Ecto neural progenitor cell (in vitro differentiated cells): ENCODE measurements at regions not wholly inside any gene's neighbourhood (a gene's known extent, or its start where the extent isn't known, plus 50 kb on each side); places are given as distances from the start of the nearest gene placed in this dataset.

Source experiments
- DNase-seq: peaks from one replicate; pipeline ENCODE4 v3.0.0-alpha.2; 2018; ENCODE audit warnings: low spot score

- DNase-seq, result no peak
Measured at GRCh38 chr14:101066826-101067510, 163.4 kb upstream of the RTL1 start.

- DNase-seq, result peak; percentile 18
Measured at GRCh38 chr14:101068313-101069227, 165.0 kb upstream of the RTL1 start.

GRCh38 chr14:101069228-101069549, 165.7 kb upstream of the RTL1 start:
- DNase-seq, result no peak

DNA sequence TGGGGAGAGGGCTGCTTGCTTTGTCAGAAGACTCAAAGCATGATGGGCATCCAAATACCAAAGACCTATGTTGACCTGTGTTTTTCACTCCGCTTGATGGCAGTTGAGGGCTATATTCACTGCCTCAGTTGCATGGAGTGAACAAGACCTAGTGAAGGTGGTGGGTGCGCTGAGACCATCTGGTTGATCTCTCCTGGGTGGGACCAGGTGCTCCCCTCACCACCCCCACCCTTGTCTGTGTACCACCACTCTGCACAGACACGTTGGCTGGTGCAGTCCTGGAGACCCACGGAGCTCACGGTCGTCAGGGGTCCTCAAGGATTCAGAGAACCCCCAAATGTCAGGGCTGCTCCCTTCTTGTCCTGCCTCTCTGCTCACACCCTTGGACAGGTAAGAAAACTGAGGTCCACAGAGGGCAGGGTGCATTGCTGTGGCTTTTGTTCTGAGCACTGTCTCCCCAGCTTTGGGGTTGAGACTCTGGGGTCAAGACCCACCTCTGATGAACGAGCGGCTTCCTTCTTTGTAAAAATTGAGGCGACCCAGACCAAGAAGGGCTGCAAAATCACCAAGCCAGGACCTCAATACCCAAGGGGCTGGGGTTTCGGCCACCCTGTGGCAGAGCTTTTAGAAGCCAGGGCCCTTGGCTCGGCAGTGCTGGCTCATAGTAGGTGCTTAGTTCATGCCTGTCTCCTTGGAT, 166.3 kb upstream of the RTL1 start:
- peak; percentile 32 for DNase-seq

- peak; percentile 38 for DNase-seq
Measured at GRCh38 chr14:101070540-101071492, 167.3 kb upstream of the RTL1 start.

GRCh38 chr14:101071493-101071906, 168.0 kb upstream of the RTL1 start:
- peak; percentile 38 for DNase-seq

- no peak for DNase-seq
Measured at GRCh38 chr14:101072070-101072469, 168.5 kb upstream of the RTL1 start.

- peak; percentile 49 for DNase-seq
Measured at GRCh38 chr14:101072531-101072930, 169.0 kb upstream of the RTL1 start.

- DNase-seq, result peak; percentile 63
Measured at GRCh38 chr14:101072945-101073597, 169.5 kb upstream of the RTL1 start.

GRCh38 chr14:101073598-101073965, 170.1 kb upstream of the RTL1 start:
- DNase-seq, result no peak

DNA sequence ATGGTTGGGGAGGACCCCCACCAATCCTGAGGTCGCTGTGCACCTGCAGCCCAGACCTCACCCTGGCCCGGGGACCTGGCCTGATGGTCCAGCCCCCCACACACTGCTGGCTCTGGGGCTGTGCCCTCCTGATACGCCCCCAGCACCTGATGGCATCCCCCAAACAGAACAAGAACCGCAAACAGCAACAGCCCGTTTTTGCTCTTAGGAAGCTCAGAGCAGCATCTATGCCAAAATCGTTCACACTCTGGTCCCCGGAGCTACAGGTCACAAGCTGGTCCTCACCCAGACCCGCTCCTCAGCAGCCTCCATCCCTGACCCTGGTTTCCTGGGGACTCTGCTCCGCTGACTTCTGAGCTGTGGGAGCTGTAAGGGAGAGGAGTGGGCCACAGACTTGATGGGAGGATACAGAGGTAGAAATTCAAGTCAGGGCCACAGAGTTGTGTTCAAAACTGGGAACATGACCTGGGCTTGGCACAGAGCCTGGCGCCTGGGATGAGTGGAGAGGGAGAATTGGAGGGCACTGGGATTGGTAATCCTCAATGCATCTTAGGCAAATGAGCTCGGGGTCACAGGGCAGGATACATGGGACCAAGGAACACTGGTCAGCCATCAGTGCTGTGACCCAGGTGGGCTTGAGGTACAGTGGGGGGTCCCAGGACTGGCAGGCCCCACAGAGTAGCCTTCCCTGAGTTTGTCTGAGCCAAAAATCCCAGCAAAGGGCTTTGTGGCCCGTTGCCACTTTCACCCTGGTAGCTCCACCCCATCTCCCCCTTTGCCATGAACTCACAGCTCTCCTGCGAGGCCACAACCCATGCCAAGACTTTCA, 170.9 kb upstream of the RTL1 start:
- peak; percentile 37 for DNase-seq

DNA sequence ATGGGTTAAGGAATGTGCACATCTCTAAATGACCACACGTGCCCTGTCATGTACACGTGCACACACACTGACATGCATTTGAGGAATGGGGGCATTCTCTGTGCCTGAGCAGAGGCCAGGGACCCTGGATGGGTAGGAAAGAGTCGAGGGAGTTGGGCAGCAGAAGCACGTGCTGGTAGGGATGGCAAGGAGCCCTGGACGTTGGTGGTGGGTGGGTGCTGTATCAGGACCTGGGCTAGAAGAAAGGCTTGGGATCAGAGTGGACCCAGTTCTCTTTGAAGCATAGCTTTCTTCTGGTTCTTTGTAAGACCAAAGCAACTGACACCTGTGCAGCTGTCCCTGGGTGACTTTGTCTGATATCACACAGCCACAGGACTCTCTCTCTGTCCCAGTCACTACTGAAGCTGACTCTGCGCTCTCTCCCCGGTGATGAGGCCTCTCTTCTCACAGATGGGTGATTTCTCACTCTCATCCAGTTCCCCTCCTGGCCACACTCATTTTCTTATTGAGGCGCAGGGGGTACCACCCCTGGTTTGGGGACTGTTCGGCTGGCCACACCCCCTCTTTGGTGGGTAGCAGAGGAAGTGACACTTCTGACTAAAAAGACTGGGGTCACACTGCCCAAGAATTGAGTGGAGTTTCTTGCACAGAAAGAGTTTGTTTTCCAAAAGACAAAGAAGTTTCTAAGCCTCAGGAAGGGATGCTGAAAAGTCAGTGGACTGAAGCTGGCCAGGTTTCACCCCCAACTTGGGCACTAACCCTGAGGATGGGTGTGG, 171.7 kb upstream of the RTL1 start:
- no peak for DNase-seq

GRCh38 chr14:101075801-101076413, 172.4 kb upstream of the RTL1 start:
- DNase-seq, result peak; percentile 43

GRCh38 chr14:101076451-101077198, 173.1 kb upstream of the RTL1 start:
- DNase-seq, result peak; percentile 34

DNA sequence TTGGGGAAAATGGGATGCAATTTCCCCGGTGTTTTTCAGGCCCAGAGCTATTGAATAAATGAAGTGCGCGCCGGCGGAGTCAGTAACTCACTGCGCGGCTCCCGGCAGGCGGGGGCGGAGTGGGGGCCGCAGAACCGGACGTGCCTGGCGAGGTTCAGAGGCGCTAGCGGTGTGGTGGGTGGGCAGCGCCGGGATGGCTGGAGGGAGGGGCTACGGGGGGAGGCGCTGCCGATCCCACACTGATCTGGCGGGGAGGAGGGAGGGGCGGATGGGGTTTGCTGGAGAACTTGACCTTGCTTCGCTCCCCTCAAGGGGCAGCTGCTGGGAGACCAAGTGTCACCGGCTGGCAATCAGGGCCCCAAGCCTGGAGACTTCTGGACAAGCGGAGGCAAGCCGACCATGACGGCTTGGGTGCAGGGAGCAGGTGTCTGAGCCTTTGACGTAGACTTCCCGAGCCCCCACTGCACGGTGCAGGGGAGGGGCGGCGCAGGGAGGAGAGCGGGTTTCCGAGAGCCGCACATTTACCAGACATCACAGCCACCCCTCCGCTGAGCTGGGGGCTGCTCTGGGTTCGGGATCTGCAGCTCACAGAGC, 174.1 kb upstream of the RTL1 start:
- DNase-seq, result peak; percentile 62

- peak; percentile 35 for DNase-seq
Measured at GRCh38 chr14:101078170-101078891, 174.8 kb upstream of the RTL1 start.

DNA sequence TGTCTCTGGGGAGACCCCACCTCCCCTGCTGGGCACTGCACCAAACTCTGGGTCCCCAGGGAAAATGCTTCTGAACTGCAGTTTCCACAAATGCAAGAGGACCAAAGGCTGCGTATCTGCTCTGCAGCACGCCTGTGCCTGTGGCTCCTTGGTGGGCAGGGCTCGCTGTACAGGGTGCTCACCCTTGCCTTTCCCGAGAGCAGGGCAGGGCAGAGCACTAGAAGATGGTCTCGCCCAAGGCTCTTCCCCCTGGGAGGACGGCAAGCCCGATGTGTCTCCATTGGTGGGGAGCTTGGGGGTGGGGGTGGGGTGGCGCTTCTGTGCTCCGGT, 175.3 kb upstream of the RTL1 start:
- peak; percentile 36 for DNase-seq
